DMS153 (cell line): ENCODE measurements at regions not wholly inside any gene's neighbourhood (a gene's known extent, or its start where the extent isn't known, plus 50 kb on each side); places are given as distances from the start of the nearest gene placed in this dataset.

Experiments
- DNase-seq: peaks from one replicate; lab custom pipeline; 2025; lab: John Stamatoyannopoulos, UW

GRCh38 chr4:19329077-19329476 is 922.6 kb upstream of the SLIT2 start:
- no peak for DNase-seq

- no peak for DNase-seq
These were observed 924.3 kb upstream of the SLIT2 start for GRCh38 chr4:19327364-19327763.

- no peak for DNase-seq
These were observed 927.5 kb upstream of the SLIT2 start for GRCh38 chr4:19324184-19324583.

GRCh38 chr4:19319607-19320006 is 932.1 kb upstream of the SLIT2 start:
- DNase-seq, result no peak

GRCh38 chr4:19317377-19317776 is 934.3 kb upstream of the SLIT2 start:
- DNase-seq, result no peak

- no peak for DNase-seq
These were observed 937.6 kb upstream of the SLIT2 start for GRCh38 chr4:19314116-19314515.

- DNase-seq, result no peak
These were observed 942.3 kb upstream of the SLIT2 start for GRCh38 chr4:19309378-19309777.

GRCh38 chr4:19304028-19304427 is 947.7 kb upstream of the SLIT2 start:
- no peak for DNase-seq

- no peak for DNase-seq
These were observed 950.2 kb upstream of the SLIT2 start for GRCh38 chr4:19301527-19301926.

GRCh38 chr4:19300213-19300612 is 951.5 kb upstream of the SLIT2 start:
- no peak for DNase-seq

GRCh38 chr4:19298998-19299397 is 952.7 kb upstream of the SLIT2 start:
- DNase-seq, result no peak

GRCh38 chr4:19293781-19294180 is 957.9 kb upstream of the SLIT2 start:
- DNase-seq, result no peak

GRCh38 chr4:19293080-19293479 is 958.6 kb upstream of the SLIT2 start:
- DNase-seq, result no peak

GRCh38 chr4:19286924-19287323 is 964.8 kb upstream of the SLIT2 start:
- no peak for DNase-seq

- DNase-seq, result no peak
These were observed 966.6 kb upstream of the SLIT2 start for GRCh38 chr4:19285146-19285545.

GRCh38 chr4:19278665-19279064 is 973.0 kb upstream of the SLIT2 start:
- DNase-seq, result no peak

GRCh38 chr4:19266566-19266965 is 985.1 kb upstream of the SLIT2 start:
- DNase-seq, result no peak

GRCh38 chr4:19262467-19262866 is 989.2 kb upstream of the SLIT2 start:
- DNase-seq, result no peak

GRCh38 chr4:19260346-19260745 is 991.4 kb upstream of the SLIT2 start:
- DNase-seq, result no peak

GRCh38 chr4:19259920-19260319 is 991.8 kb upstream of the SLIT2 start:
- no peak for DNase-seq

- DNase-seq, result no peak
These were observed 994.9 kb upstream of the SLIT2 start for GRCh38 chr4:19256823-19257222.

- DNase-seq, result no peak
These were observed 997.2 kb upstream of the SLIT2 start for GRCh38 chr4:19254486-19254885.

GRCh38 chr4:19248023-19248422 is 1003.7 kb upstream of the SLIT2 start:
- no peak for DNase-seq

GRCh38 chr4:19241895-19242294 is 1009.8 kb upstream of the SLIT2 start:
- no peak for DNase-seq

- no peak for DNase-seq
These were observed 1012.1 kb upstream of the SLIT2 start for GRCh38 chr4:19239565-19239964.
